ENCODE measurements at regions not wholly inside any gene's neighbourhood (a gene's known extent, or its start where the extent isn't known, plus 50 kb on each side); places are given as distances from the start of the nearest gene placed in this dataset.
"Not testable (repeated sequence)": the region's sequence is repeated elsewhere in the genome, so short reads cannot be mapped to it uniquely, and the experiment has no call there.

- no peak for DNase-seq (ENCODE audit: low spot score)
- no peak for TF ChIP-seq CTCF (IDR thresholded peaks at IDR 0.05)
Observed at GRCh38 chr10:20535897-20536881, 360.9 kb downstream of the NEBL start.

GRCh38 chr10:20531241-20531883 is 365.7 kb downstream of the NEBL start:
- not testable (repeated sequence) for DNase-seq (ENCODE audit: low spot score); H3K27ac Mint-ChIP-seq (ENCODE audit: unreplicated experiment); H3K4me3 Mint-ChIP-seq (ENCODE audit: unreplicated experiment); H3K27me3 Mint-ChIP-seq (ENCODE audit: low read depth); H3K36me3 Mint-ChIP-seq (ENCODE audit: low read depth); H3K4me1 Mint-ChIP-seq (ENCODE audit: low read depth)
- peaks cover 15% of the 10 kb centered on the region for H3K9me3 Mint-ChIP-seq (ENCODE audit: low read depth)

More at GRCh38 chr10:20535897-20536881, 360.9 kb downstream of the NEBL start:
- H3K9me3 Mint-ChIP-seq (ENCODE audit: low read depth), result peaks cover 2% of the 10 kb centered on the region
- no peak overlapping the region for H3K27ac Mint-ChIP-seq (ENCODE audit: unreplicated experiment)
- H3K4me3 Mint-ChIP-seq (ENCODE audit: unreplicated experiment), result no peak overlapping the region
- H3K36me3 Mint-ChIP-seq (ENCODE audit: low read depth), result no peaks in the 10 kb centered on the region
- H3K27me3 Mint-ChIP-seq (ENCODE audit: low read depth), result no peaks in the 10 kb centered on the region
- peaks cover 9% of the 10 kb centered on the region for H3K4me1 Mint-ChIP-seq (ENCODE audit: low read depth)

DNA sequence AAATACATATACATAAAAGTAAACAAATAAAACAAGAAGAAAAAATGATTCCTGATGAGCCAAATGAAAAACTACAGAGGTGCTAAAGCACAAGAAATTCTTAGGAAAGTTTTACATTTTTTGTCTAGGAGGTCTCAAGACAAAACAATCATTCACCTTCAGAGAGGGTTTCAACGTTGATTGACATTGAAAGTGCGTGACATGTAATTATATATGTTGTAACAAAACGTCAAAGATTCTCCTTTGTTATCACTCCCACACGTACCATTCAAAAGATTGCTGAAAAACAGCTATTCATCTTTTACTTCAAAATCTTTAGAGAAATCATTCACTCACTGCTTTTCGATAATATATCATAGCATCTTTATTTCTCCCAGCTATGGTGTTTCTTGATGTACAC is 375.9 kb downstream of the NEBL start:
- Mint-ChIP-seq H3K27me3 (ENCODE audit: low read depth) (no peaks in the 10 kb centered on the region), H3K4me3 (ENCODE audit: unreplicated experiment) (no peak overlapping the region), H3K27ac (ENCODE audit: unreplicated experiment) (no peak overlapping the region), H3K36me3 (ENCODE audit: low read depth) (no peaks in the 10 kb centered on the region), H3K4me1 (ENCODE audit: low read depth) (no peaks in the 10 kb centered on the region), H3K9me3 (ENCODE audit: low read depth) (peaks cover 3% of the 10 kb centered on the region)
- no peak for TF ChIP-seq CTCF (IDR thresholded peaks at IDR 0.05)
- no peak for DNase-seq (ENCODE audit: low spot score)

GRCh38 chr10:20515654-20516053 is 381.5 kb downstream of the NEBL start:
- Mint-ChIP-seq H3K4me1 (ENCODE audit: low read depth) (no peaks in the 10 kb centered on the region), H3K27ac (ENCODE audit: unreplicated experiment) (no peak overlapping the region), H3K36me3 (ENCODE audit: low read depth) (no peaks in the 10 kb centered on the region), H3K27me3 (ENCODE audit: low read depth) (no peaks in the 10 kb centered on the region), H3K9me3 (ENCODE audit: low read depth) (peaks cover 1% of the 10 kb centered on the region), H3K4me3 (ENCODE audit: unreplicated experiment) (no peak overlapping the region)
- no peak for DNase-seq (ENCODE audit: low spot score)
- no peak for TF ChIP-seq CTCF (IDR thresholded peaks at IDR 0.05)

DNA sequence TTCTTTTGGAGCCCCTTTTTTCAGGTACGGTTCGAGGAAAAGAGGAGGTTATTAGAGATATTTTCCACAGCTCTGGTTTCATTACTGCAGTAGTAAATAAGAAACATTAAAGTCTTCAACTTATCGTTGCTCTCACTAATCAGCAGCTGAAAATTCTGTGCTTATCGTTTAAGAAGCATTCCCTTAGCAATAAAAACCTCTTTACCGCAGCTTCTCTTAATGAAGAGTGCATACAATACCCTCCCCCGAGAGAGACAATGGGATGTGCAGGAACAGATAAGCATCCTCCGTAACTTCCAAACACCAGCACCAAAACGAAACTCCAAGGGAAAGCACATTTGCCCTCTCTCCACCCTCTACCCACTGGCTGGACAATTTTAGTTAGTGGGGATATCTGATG is 384.5 kb downstream of the NEBL start:
- DNase-seq (ENCODE audit: low spot score), result no peak
- H3K27me3 Mint-ChIP-seq (ENCODE audit: low read depth), result no peaks in the 10 kb centered on the region

More for the DNA sequence above, 384.5 kb downstream of the NEBL start:
- Mint-ChIP-seq H3K27ac (ENCODE audit: unreplicated experiment) (no peak overlapping the region), H3K4me3 (ENCODE audit: unreplicated experiment) (no peak overlapping the region), H3K36me3 (ENCODE audit: low read depth) (peaks cover 1% of the 10 kb centered on the region), H3K9me3 (ENCODE audit: low read depth) (peaks cover 5% of the 10 kb centered on the region), H3K4me1 (ENCODE audit: low read depth) (no peaks in the 10 kb centered on the region)
- TF ChIP-seq CTCF (IDR thresholded peaks at IDR 0.05), result no peak
